ENCODE measurements at regions not wholly inside any gene's neighbourhood (a gene's known extent, or its start where the extent isn't known, plus 50 kb on each side); places are given as distances from the start of the nearest gene placed in this dataset.

DNA sequence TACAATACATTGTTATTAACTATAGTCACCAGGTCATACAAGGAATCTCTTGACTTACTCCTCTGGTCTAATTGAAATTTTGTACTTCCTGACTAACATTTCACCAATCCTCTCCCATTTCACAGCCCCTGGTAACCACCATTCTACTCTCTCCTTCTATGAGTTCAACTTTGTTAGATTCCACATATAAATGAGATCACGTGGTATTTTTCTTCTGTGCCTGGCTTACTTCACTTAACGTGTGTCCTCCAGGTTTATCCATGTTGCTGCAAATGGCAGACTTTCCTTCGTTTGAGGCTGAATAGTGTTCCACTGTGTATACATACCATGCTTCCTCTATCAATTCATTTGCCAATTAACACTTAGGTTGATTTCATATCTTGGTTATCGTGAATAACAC is 128.5 kb downstream of the CHD9NB start:
- no peaks in the 10 kb centered on the region for H3K79me2 ChIP-seq (ENCODE audit: insufficient read depth, low read length)
- H3K27me3 ChIP-seq (ENCODE audit: insufficient read depth, low read length), result no peaks in the 10 kb centered on the region
- intact Hi-C loops (cut with micrococcal nuclease), result no loop called here
- H3K9me2 ChIP-seq (ENCODE audit: insufficient read depth), result no peaks in the 10 kb centered on the region
- no peak overlapping the region for H3K27ac ChIP-seq (ENCODE audit: low read depth, low read length)
- no peak overlapping the region for H2AFZ ChIP-seq (ENCODE audit: low read depth, low read length, poor library complexity, severe bottlenecking)
- TF ChIP-seq TCF7L2 (IDR thresholded peaks at IDR 0.05; ENCODE audit: borderline replicate concordance, extremely low read depth, insufficient read depth, insufficient read length), result no peak
- TF ChIP-seq FOSL1 (IDR thresholded peaks at IDR 0.05; ENCODE audit: low read depth), result no peak
- TF ChIP-seq, protein P1, sequence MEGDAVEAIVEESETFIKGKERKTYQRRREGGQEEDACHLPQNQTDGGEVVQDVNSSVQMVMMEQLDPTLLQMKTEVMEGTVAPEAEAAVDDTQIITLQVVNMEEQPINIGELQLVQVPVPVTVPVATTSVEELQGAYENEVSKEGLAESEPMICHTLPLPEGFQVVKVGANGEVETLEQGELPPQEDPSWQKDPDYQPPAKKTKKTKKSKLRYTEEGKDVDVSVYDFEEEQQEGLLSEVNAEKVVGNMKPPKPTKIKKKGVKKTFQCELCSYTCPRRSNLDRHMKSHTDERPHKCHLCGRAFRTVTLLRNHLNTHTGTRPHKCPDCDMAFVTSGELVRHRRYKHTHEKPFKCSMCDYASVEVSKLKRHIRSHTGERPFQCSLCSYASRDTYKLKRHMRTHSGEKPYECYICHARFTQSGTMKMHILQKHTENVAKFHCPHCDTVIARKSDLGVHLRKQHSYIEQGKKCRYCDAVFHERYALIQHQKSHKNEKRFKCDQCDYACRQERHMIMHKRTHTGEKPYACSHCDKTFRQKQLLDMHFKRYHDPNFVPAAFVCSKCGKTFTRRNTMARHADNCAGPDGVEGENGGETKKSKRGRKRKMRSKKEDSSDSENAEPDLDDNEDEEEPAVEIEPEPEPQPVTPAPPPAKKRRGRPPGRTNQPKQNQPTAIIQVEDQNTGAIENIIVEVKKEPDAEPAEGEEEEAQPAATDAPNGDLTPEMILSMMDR (IDR thresholded peaks at IDR 0.05 in 2 of 3, conservative IDR thresholded peaks at IDR 0.05 in 1 of 3; ENCODE audit: borderline replicate concordance in 1 of 3, insufficient read depth in 1 of 3, low read depth in 2 of 3, low read length in 2 of 3), result no peak
- TF ChIP-seq ZNF274 (IDR thresholded peaks at IDR 0.05; ENCODE audit: low read depth, low read length), result no peak
- TF ChIP-seq POLR2AphosphoS5 (IDR thresholded peaks at IDR 0.05; ENCODE audit: low read depth, low read length), result no peak
- TF ChIP-seq RAD21 (IDR thresholded peaks at IDR 0.05; ENCODE audit: low read depth), result no peak
- TF ChIP-seq SRF (IDR thresholded peaks at IDR 0.05; ENCODE audit: low read depth), result no peak
- no peak for TF ChIP-seq SIN3A (IDR thresholded peaks at IDR 0.05; ENCODE audit: low read depth)
- TF ChIP-seq JUND (IDR thresholded peaks at IDR 0.05), result no peak
- TF ChIP-seq CEBPB (IDR thresholded peaks at IDR 0.05; ENCODE audit: low read depth), result no peak
- no peak for TF ChIP-seq POLR2A (IDR thresholded peaks at IDR 0.05; ENCODE audit: borderline replicate concordance, extremely low read depth, insufficient read depth, insufficient read length)
- TF ChIP-seq, protein P2, sequence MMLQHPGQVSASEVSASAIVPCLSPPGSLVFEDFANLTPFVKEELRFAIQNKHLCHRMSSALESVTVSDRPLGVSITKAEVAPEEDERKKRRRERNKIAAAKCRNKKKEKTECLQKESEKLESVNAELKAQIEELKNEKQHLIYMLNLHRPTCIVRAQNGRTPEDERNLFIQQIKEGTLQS (IDR thresholded peaks at IDR 0.05), result no peak
- TF ChIP-seq, protein P3, sequence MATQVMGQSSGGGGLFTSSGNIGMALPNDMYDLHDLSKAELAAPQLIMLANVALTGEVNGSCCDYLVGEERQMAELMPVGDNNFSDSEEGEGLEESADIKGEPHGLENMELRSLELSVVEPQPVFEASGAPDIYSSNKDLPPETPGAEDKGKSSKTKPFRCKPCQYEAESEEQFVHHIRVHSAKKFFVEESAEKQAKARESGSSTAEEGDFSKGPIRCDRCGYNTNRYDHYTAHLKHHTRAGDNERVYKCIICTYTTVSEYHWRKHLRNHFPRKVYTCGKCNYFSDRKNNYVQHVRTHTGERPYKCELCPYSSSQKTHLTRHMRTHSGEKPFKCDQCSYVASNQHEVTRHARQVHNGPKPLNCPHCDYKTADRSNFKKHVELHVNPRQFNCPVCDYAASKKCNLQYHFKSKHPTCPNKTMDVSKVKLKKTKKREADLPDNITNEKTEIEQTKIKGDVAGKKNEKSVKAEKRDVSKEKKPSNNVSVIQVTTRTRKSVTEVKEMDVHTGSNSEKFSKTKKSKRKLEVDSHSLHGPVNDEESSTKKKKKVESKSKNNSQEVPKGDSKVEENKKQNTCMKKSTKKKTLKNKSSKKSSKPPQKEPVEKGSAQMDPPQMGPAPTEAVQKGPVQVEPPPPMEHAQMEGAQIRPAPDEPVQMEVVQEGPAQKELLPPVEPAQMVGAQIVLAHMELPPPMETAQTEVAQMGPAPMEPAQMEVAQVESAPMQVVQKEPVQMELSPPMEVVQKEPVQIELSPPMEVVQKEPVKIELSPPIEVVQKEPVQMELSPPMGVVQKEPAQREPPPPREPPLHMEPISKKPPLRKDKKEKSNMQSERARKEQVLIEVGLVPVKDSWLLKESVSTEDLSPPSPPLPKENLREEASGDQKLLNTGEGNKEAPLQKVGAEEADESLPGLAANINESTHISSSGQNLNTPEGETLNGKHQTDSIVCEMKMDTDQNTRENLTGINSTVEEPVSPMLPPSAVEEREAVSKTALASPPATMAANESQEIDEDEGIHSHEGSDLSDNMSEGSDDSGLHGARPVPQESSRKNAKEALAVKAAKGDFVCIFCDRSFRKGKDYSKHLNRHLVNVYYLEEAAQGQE (IDR thresholded peaks at IDR 0.05; ENCODE audit: low read depth), result no peak
- H4K20me1 ChIP-seq (ENCODE audit: insufficient read depth), result no peaks in the 10 kb centered on the region
- no peak overlapping the region for H3K4me2 ChIP-seq (ENCODE audit: low read length)
- DNase-seq (ENCODE audit: low read depth, low spot score), result no peak
- RAD21 ChIA-PET (ENCODE audit: low non-redundant PET in 1 of 2, low total read pairs in 2 of 2, uncharacterized antibody in 2 of 2, unreplicated experiment in 2 of 2), result no interaction called here
- CTCF ChIA-PET, result no interaction called here
- no peaks in the 10 kb centered on the region for H3K36me3 ChIP-seq (ENCODE audit: control insufficient read depth in 1 of 2, insufficient read depth in 2 of 2, low read length in 2 of 2)
- no peak for ATAC-seq
- no peak overlapping the region for H3K9ac ChIP-seq (ENCODE audit: low read length)
- H3K9me3 ChIP-seq (ENCODE audit: control insufficient read depth in 1 of 2, insufficient read depth in 1 of 2, low read depth in 1 of 2, low read length in 2 of 2), result no peaks in the 10 kb centered on the region
- H3K4me1 ChIP-seq (ENCODE audit: control insufficient read depth in 1 of 2, insufficient read depth in 2 of 2, low read length in 2 of 2), result no peaks in the 10 kb centered on the region
- POLR2A ChIA-PET, result no interaction called here
- BruUV-seq (replicated peaks), result no TSS peak
- no peak overlapping the region for H3K4me3 ChIP-seq (replicated peaks in 1 of 2; ENCODE audit: low read depth in 1 of 2, low read length in 2 of 2)

Measured in HCT116 (cell line).